Uterus (tissue), 2 donors: ENCODE measurements at regions not wholly inside any gene's neighbourhood (a gene's known extent, or its start where the extent isn't known, plus 50 kb on each side); places are given as distances from the start of the nearest gene placed in this dataset.

ENCODE experiments used
- POLR2A ChIP-seq, 2 donors: fragments of 450-650 bp; IDR thresholded peaks; one replicate each; pipeline ENCODE4 v1.6.1; 2016; ENCODE audit warnings: antibody characterized with exemption in 2 of 2, mild to moderate bottlenecking in 1 of 2, moderate library complexity in 1 of 2
- TF ChIP-seq, protein P1 (sequence below), 4 experiments: fragments of 200-600 bp in 2 of 4; fragments of 450-650 bp in 2 of 4; sonication (generic) in 2 of 4; IDR thresholded peaks; one replicate each; pipeline ENCODE4 v1.5.1; 2016 to 2019; ENCODE audit warnings: antibody characterized with exemption in 4 of 4, mild to moderate bottlenecking in 2 of 4, moderate library complexity in 1 of 4

DNA sequence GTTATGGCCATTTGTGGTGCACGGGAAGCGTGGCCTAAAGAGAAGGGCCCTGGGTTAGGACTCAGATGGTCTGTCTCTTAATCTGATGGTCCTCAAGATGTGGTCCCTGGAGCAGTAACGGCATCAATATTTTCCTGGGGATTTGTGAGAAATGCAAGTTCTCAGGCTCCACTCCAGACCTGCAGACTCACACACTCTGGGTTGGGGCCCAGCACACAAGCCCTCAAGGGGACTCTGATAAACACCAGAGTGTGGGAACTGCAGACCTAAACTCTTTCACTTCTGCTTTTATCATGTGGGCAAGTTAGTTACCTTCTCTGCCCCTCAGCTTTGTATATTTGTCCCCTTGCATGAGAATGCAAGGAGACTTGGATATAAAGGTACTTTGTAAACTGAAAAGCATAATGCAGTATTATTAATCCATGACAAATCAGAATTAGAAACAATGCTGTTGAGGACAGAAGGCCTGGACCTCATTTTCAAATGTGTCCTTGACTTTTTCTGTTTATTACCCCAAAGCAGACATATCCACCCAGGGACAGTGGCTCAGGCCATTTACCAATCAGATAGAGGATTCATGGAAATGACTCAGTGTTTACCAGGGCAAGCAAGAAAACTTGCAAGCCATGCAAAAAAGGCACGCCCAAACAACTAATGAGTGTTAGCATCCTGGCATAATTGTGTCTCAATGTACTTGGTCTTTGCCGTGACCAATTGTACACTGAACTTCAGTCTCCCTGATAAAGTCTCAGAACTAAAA is 157.0 kb downstream of the ASCL1 start:
- TF ChIP-seq, protein P1, sequence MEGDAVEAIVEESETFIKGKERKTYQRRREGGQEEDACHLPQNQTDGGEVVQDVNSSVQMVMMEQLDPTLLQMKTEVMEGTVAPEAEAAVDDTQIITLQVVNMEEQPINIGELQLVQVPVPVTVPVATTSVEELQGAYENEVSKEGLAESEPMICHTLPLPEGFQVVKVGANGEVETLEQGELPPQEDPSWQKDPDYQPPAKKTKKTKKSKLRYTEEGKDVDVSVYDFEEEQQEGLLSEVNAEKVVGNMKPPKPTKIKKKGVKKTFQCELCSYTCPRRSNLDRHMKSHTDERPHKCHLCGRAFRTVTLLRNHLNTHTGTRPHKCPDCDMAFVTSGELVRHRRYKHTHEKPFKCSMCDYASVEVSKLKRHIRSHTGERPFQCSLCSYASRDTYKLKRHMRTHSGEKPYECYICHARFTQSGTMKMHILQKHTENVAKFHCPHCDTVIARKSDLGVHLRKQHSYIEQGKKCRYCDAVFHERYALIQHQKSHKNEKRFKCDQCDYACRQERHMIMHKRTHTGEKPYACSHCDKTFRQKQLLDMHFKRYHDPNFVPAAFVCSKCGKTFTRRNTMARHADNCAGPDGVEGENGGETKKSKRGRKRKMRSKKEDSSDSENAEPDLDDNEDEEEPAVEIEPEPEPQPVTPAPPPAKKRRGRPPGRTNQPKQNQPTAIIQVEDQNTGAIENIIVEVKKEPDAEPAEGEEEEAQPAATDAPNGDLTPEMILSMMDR (IDR thresholded peaks at IDR 0.05) = no peak
- TF ChIP-seq POLR2A (IDR thresholded peaks at IDR 0.05) = no peak
